HCT116 (cell line): ENCODE measurements at regions not wholly inside any gene's neighbourhood (a gene's known extent, or its start where the extent isn't known, plus 50 kb on each side); places are given as distances from the start of the nearest gene placed in this dataset.

ENCODE experiments used
- ATAC-seq: fragments of 200-7000 bp; cut with Tn5 transposase; 2 replicates; pipeline ENCODE4 v1.9.1; 2020; ENCODE audit warnings: mild to moderate bottlenecking, moderate library complexity
- BruUV-seq: library from RNA; stranded (reverse); fragments of 400-500 nt; replicated peaks from 2 replicates; lab custom pipeline; 2021; lab: Mats Ljungman, UMichigan
- CTCF ChIA-PET: fragments of 300-600 bp; sonication (Branson Sonifier 250); formaldehyde crosslinking; loops from one replicate; lab custom pipeline; 2021; ENCODE audit warnings: antibody characterized with exemption; lab: Charles Lee
- POLR2A ChIA-PET: fragments of 300-600, 350-600 bp; sonication (Branson Sonifier 250); formaldehyde crosslinking; loops from one replicate; lab custom pipeline; 2021; ENCODE audit warnings: antibody characterized with exemption; lab: Charles Lee
- RAD21 ChIA-PET, 2 experiments: fragments of 300-600 bp; sonication (Branson Sonifier 250); formaldehyde crosslinking; loops; one replicate each; lab custom pipeline; 2023; ENCODE audit warnings: low total read pairs in 2 of 2; ENCODE audit not compliant: uncharacterized antibody in 2 of 2, unreplicated experiment in 2 of 2, low non-redundant PET in 1 of 2; lab: Charles Lee
- DNase-seq: peaks from one replicate; pipeline ENCODE4 v3.0.0-alpha.2; 2010; ENCODE audit warnings: low read depth, low spot score
- H2AFZ ChIP-seq: fragments of 200-600 bp; shearing (Covaris generic), sonication (generic); 2 replicates; pipeline ENCODE4 v1.6.1; 2017; ENCODE audit warnings: low read depth, mixed run types, mixed read lengths, antibody characterized with exemption, low read length; ENCODE audit not compliant: poor library complexity, severe bottlenecking
- H3K27ac ChIP-seq: 2 replicates; pipeline ENCODE4 v1.5.1; 2012; ENCODE audit warnings: low read depth, low read length
- H3K27me3 ChIP-seq: fragments of 200-600 bp; sonication (generic); 2 replicates; pipeline ENCODE4 v1.6.1; 2016; ENCODE audit warnings: mixed run types, low read length, mixed read lengths; ENCODE audit not compliant: insufficient read depth
- H3K36me3 ChIP-seq, 2 experiments: fragments of 200-500 bp in 1 of 2; fragments of 200-600 bp in 1 of 2; sonication (Bioruptor generic) in 1 of 2; sonication (generic) in 1 of 2; 2 replicates each; pipeline versions ENCODE4 v1.5.1 to v1.6.1; 2014 to 2016; ENCODE audit warnings: low read length in 2 of 2, inconsistent platforms in 1 of 2, mixed read lengths in 1 of 2, mixed run types in 1 of 2; ENCODE audit not compliant: insufficient read depth in 2 of 2, control insufficient read depth in 1 of 2
- H3K4me1 ChIP-seq, 2 experiments: fragments of 200-600 bp in 1 of 2; sonication (generic) in 1 of 2; 2 replicates each; pipeline versions ENCODE4 v1.5.1 to v1.6.1; 2012 to 2017; ENCODE audit warnings: low read length in 2 of 2, inconsistent platforms in 1 of 2, mild to moderate bottlenecking in 1 of 2, mixed read lengths in 1 of 2, mixed run types in 1 of 2, moderate library complexity in 1 of 2; ENCODE audit not compliant: insufficient read depth in 2 of 2, control insufficient read depth in 1 of 2
- H3K4me2 ChIP-seq: fragments of 200-600 bp; sonication (generic); 2 replicates; pipeline ENCODE4 v1.6.1; 2017; ENCODE audit warnings: mixed run types, low read length, mixed read lengths
- H3K4me3 ChIP-seq, 2 experiments: fragments of 200-600 bp in 1 of 2; sonication (generic) in 1 of 2; replicated peaks in 1 of 2; 2 replicates each; pipeline ENCODE4 v1.5.1; 2011 to 2016; ENCODE audit warnings: low read length in 2 of 2, control low read depth in 1 of 2, low read depth in 1 of 2, mild to moderate bottlenecking in 1 of 2, mixed read lengths in 1 of 2, mixed run types in 1 of 2
- H3K79me2 ChIP-seq: fragments of 200-600 bp; sonication (generic); 2 replicates; pipeline ENCODE4 v1.6.1; 2017; ENCODE audit warnings: mild to moderate bottlenecking, mixed run types, low read length, moderate library complexity, mixed read lengths; ENCODE audit not compliant: insufficient read depth
- H3K9ac ChIP-seq: fragments of 200-600 bp; sonication (generic); 2 replicates; pipeline ENCODE4 v1.6.1; 2016; ENCODE audit warnings: low read length, mixed read lengths
- H3K9me2 ChIP-seq: fragments of 200-600 bp; sonication (generic), shearing (Covaris generic); 2 replicates; pipeline ENCODE4 v1.6.1; 2017; ENCODE audit warnings: mixed run types, mild to moderate bottlenecking, moderate library complexity; ENCODE audit not compliant: insufficient read depth
- H3K9me3 ChIP-seq, 2 experiments: fragments of 200-500 bp in 1 of 2; fragments of 200-600 bp in 1 of 2; sonication (Bioruptor generic) in 1 of 2; sonication (generic) in 1 of 2; 2 replicates each; pipeline ENCODE4 v1.6.1; 2014 to 2017; ENCODE audit warnings: low read length in 2 of 2, mixed read lengths in 2 of 2, inconsistent platforms in 1 of 2, low read depth in 1 of 2, mild to moderate bottlenecking in 1 of 2, mixed run types in 1 of 2, moderate library complexity in 1 of 2; ENCODE audit not compliant: control insufficient read depth in 1 of 2, insufficient read depth in 1 of 2
- H4K20me1 ChIP-seq: fragments of 200-600 bp; sonication (generic), shearing (Covaris generic); 2 replicates; pipeline ENCODE4 v1.6.1; 2017; ENCODE audit warnings: mixed run types, mild to moderate bottlenecking, moderate library complexity; ENCODE audit not compliant: insufficient read depth
- ATF3 ChIP-seq: IDR thresholded peaks from 2 replicates; pipeline ENCODE4 v1.6.1; 2012
- EGR1 ChIP-seq: IDR thresholded peaks from 2 replicates; pipeline ENCODE4 v1.6.1; 2012; ENCODE audit warnings: low read depth
- EZH2 ChIP-seq: fragments of 200-600 bp; sonication (generic); IDR thresholded peaks from 2 replicates; pipeline ENCODE4 v1.6.1; 2017; ENCODE audit warnings: antibody characterized with exemption, mixed run types
- FOSL1 ChIP-seq: IDR thresholded peaks from 2 replicates; pipeline ENCODE4 v1.6.1; 2012; ENCODE audit warnings: low read depth
- POLR2A ChIP-seq: IDR thresholded peaks from 2 replicates; pipeline ENCODE4 v1.7.0; 2011; ENCODE audit warnings: borderline replicate concordance; ENCODE audit not compliant: insufficient read depth, insufficient read length; ENCODE audit errors: extremely low read depth
- POLR2AphosphoS5 ChIP-seq: IDR thresholded peaks from 2 replicates; pipeline ENCODE4 v1.6.1; 2011; ENCODE audit warnings: mild to moderate bottlenecking, low read depth, low read length, moderate library complexity
- REST ChIP-seq: IDR thresholded peaks from 2 replicates; pipeline ENCODE4 v1.6.1; 2012; ENCODE audit warnings: low read depth
- SIN3A ChIP-seq: IDR thresholded peaks from 2 replicates; pipeline ENCODE4 v1.6.1; 2012; ENCODE audit warnings: low read depth
- TCF7L2 ChIP-seq: IDR thresholded peaks from 2 replicates; pipeline ENCODE4 v1.7.0; 2011; ENCODE audit warnings: borderline replicate concordance, inconsistent platforms; ENCODE audit not compliant: insufficient read depth, insufficient read length; ENCODE audit errors: extremely low read depth
- ZNF274 ChIP-seq: fragments of 200-500 bp; sonication (Bioruptor generic); IDR thresholded peaks from 2 replicates; pipeline ENCODE4 v1.6.1; 2014; ENCODE audit warnings: mild to moderate bottlenecking, low read depth, low read length, inconsistent platforms
- intact Hi-C: fragments of 100-400 bp; cut with micrococcal nuclease; formaldehyde crosslinking; loops from 2 replicates; pipeline ENCODE4 v1.10.0; 2022

- ChIA-PET POLR2A (no interaction called here), CTCF (no interaction called here), RAD21 (no interaction called here)
- no peak for ATAC-seq
- no peaks in the 10 kb centered on the region for H3K36me3 ChIP-seq
- H3K9ac ChIP-seq = no peak overlapping the region
- no peaks in the 10 kb centered on the region for H3K79me2 ChIP-seq
- no TSS peak for BruUV-seq
- DNase-seq = no peak
- H2AFZ ChIP-seq = no peak overlapping the region
- H3K9me3 ChIP-seq = peaks cover 0 to 23% of the 10 kb centered on the region in 2 experiments; a peak in 2 of 4 replicates
- H3K9me2 ChIP-seq = no peaks in the 10 kb centered on the region
- H3K27ac ChIP-seq = no peak overlapping the region
- no peak overlapping the region for H3K4me3 ChIP-seq
- H4K20me1 ChIP-seq = no peaks in the 10 kb centered on the region
- H3K27me3 ChIP-seq = no peaks in the 10 kb centered on the region
- H3K4me2 ChIP-seq = no peak overlapping the region
- TF ChIP-seq EZH2 = no peak
- no peak for TF ChIP-seq EGR1
- TF ChIP-seq ATF3 = no peak
- no peak for TF ChIP-seq FOSL1
- TF ChIP-seq POLR2AphosphoS5 = no peak
- no peaks in the 10 kb centered on the region for H3K4me1 ChIP-seq
- intact Hi-C loops = no loop called here
Measured at GRCh38 chr11:42674436-42674835, 637.4 kb upstream of the API5 start.

GRCh38 chr11:42707541-42707940, 604.3 kb upstream of the API5 start:
- no peak for DNase-seq
- TF ChIP-seq ZNF274 = no peak
- no peak for TF ChIP-seq ATF3
- no peak for TF ChIP-seq POLR2AphosphoS5
- TF ChIP-seq POLR2A = no peak
- no peak for TF ChIP-seq TCF7L2
- no peak for TF ChIP-seq EZH2
- TF ChIP-seq REST = no peak
- TF ChIP-seq SIN3A = no peak
- no peak overlapping the region for H3K9ac ChIP-seq
- no peaks in the 10 kb centered on the region for H4K20me1 ChIP-seq
- no peaks in the 10 kb centered on the region for H3K79me2 ChIP-seq
- H3K4me1 ChIP-seq = no peaks in the 10 kb centered on the region
- no TSS peak for BruUV-seq
- peaks cover 7 to 16% of the 10 kb centered on the region in 2 experiments; a peak in 2 of 4 replicates for H3K9me3 ChIP-seq
- RAD21 ChIA-PET = no interaction called here
- no peak overlapping the region for H3K27ac ChIP-seq
- POLR2A ChIA-PET = no interaction called here
- no peak for ATAC-seq
- intact Hi-C loops = no loop called here
- CTCF ChIA-PET = no interaction called here
- H2AFZ ChIP-seq = no peak overlapping the region
- H3K9me2 ChIP-seq = no peaks in the 10 kb centered on the region
- no peaks in the 10 kb centered on the region for H3K36me3 ChIP-seq
- no peak overlapping the region for H3K4me3 ChIP-seq
- no peak overlapping the region for H3K4me2 ChIP-seq
- H3K27me3 ChIP-seq = no peaks in the 10 kb centered on the region
